ENCODE measurements at regions not wholly inside any gene's neighbourhood (a gene's known extent, or its start where the extent isn't known, plus 50 kb on each side); places are given as distances from the start of the nearest gene placed in this dataset.

DNA sequence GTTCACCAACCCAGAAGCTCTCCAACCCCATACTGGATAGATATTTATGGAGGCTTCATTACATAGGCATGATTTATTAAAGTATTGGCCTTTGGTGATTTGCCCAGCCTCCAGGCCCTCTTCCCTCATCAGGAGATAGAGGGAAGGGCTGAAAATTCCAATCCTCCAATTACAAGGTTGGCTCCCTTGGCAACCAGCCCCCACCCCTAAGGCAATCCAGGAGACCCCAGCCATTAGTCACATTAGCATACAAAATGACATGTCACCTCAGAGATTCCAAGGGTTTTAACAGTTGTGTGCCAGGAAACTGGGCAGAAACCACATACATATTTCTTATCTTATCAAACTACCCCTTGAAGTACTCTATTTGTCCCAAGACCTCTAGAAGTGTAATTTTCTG is 210.0 kb downstream of the HINT1 start:
- Mint-ChIP-seq H3K9me3 (no peaks in the 10 kb centered on the region), H3K4me3 (no peak overlapping the region), H3K27me3 (no peaks in the 10 kb centered on the region), H3K36me3 (ENCODE audit: low read depth) (no peaks in the 10 kb centered on the region), H3K4me1 (no peaks in the 10 kb centered on the region), H3K27ac (no peak overlapping the region)
- TF ChIP-seq, protein P1, sequence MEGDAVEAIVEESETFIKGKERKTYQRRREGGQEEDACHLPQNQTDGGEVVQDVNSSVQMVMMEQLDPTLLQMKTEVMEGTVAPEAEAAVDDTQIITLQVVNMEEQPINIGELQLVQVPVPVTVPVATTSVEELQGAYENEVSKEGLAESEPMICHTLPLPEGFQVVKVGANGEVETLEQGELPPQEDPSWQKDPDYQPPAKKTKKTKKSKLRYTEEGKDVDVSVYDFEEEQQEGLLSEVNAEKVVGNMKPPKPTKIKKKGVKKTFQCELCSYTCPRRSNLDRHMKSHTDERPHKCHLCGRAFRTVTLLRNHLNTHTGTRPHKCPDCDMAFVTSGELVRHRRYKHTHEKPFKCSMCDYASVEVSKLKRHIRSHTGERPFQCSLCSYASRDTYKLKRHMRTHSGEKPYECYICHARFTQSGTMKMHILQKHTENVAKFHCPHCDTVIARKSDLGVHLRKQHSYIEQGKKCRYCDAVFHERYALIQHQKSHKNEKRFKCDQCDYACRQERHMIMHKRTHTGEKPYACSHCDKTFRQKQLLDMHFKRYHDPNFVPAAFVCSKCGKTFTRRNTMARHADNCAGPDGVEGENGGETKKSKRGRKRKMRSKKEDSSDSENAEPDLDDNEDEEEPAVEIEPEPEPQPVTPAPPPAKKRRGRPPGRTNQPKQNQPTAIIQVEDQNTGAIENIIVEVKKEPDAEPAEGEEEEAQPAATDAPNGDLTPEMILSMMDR (IDR thresholded peaks at IDR 0.05): no peak
- CTCF ChIA-PET: no interaction called here
- ATAC-seq (ENCODE audit: low read depth) (no peak), DNase-seq (no peak)
- POLR2A ChIA-PET: no interaction called here
- intact Hi-C loops (cut with micrococcal nuclease): no loop called here

DNA sequence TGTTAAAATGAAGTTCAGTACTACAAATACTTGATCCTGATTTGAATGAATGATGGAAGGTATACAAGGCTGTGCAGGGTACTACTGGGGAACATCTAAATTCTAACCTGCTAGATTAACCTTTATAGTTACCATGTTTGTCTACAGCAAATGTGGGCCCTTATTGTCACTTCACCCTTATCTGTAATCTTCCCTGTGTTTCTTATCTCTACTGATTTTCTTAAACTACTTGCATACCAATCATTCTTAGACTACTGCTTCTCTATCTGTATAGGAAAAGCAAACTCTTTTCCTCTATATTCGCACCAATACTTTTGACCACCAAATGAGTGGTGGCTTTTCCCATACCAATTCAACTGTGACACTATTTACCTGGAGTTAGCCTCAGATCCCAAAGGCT is 210.7 kb downstream of the HINT1 start:
- Mint-ChIP-seq H3K27ac (no peak overlapping the region), H3K36me3 (ENCODE audit: low read depth) (no peaks in the 10 kb centered on the region), H3K27me3 (no peaks in the 10 kb centered on the region), H3K4me1 (no peaks in the 10 kb centered on the region), H3K4me3 (no peak overlapping the region), H3K9me3 (no peaks in the 10 kb centered on the region)
- intact Hi-C loops (cut with micrococcal nuclease): no loop called here
- TF ChIP-seq, protein P1 (IDR thresholded peaks at IDR 0.05): no peak
- ATAC-seq (ENCODE audit: low read depth) (no peak), DNase-seq (no peak)
- CTCF ChIA-PET: no interaction called here
- POLR2A ChIA-PET: no interaction called here

GRCh38 chr5:130939059-130939458 is 226.0 kb downstream of the HINT1 start:
- Mint-ChIP-seq H3K27ac (no peak overlapping the region), H3K4me1 (no peaks in the 10 kb centered on the region), H3K9me3 (no peaks in the 10 kb centered on the region), H3K27me3 (no peaks in the 10 kb centered on the region), H3K36me3 (ENCODE audit: low read depth) (no peaks in the 10 kb centered on the region), H3K4me3 (no peak overlapping the region)
- POLR2A ChIA-PET: no interaction called here
- TF ChIP-seq, protein P1 (IDR thresholded peaks at IDR 0.05): no peak
- CTCF ChIA-PET: no interaction called here
- ATAC-seq (ENCODE audit: low read depth) (no peak), DNase-seq (no peak)
- intact Hi-C loops (cut with micrococcal nuclease): no loop called here

- no peaks in the 10 kb centered on the region for H3K4me1 Mint-ChIP-seq
- H3K4me3 Mint-ChIP-seq: no peak overlapping the region
- intact Hi-C loops (cut with micrococcal nuclease): no loop called here
- H3K27ac Mint-ChIP-seq: no peak overlapping the region
- TF ChIP-seq, protein P1 (IDR thresholded peaks at IDR 0.05): no peak
- H3K36me3 Mint-ChIP-seq (ENCODE audit: low read depth): no peaks in the 10 kb centered on the region
- CTCF ChIA-PET: no interaction called here
- no peaks in the 10 kb centered on the region for H3K27me3 Mint-ChIP-seq
- ATAC-seq (ENCODE audit: low read depth) (no peak), DNase-seq (no peak)
- POLR2A ChIA-PET: no interaction called here
- peaks cover 3% of the 10 kb centered on the region for H3K9me3 Mint-ChIP-seq
Measured at GRCh38 chr5:130937046-130937445, 228.0 kb downstream of the HINT1 start.

- TF ChIP-seq, protein P1 (IDR thresholded peaks at IDR 0.05): no peak
- H3K36me3 Mint-ChIP-seq (ENCODE audit: low read depth): no peaks in the 10 kb centered on the region
- no peak overlapping the region for H3K4me3 Mint-ChIP-seq
- H3K4me1 Mint-ChIP-seq: no peaks in the 10 kb centered on the region
- peaks cover 7% of the 10 kb centered on the region for H3K27me3 Mint-ChIP-seq
- intact Hi-C loops (cut with micrococcal nuclease): no loop called here
- POLR2A ChIA-PET: no interaction called here
- H3K27ac Mint-ChIP-seq: no peak overlapping the region
- CTCF ChIA-PET: interaction anchor here (0.6 kb wide), 1 partner anchor 500 kb away, joined by 4 read pairs; no protein-coding TSS in a partner anchor
- DNase-seq: no peak
- no peak for ATAC-seq (ENCODE audit: low read depth)
- H3K9me3 Mint-ChIP-seq: no peaks in the 10 kb centered on the region
Measured at GRCh38 chr5:130923543-130924124, 241.4 kb downstream of the HINT1 start.

All from activated B cell treated with CpG ODN at 0.5 μM for 24 hours (primary cell).